AG09319 (cell line): ENCODE measurements at regions not wholly inside any gene's neighbourhood (a gene's known extent, or its start where the extent isn't known, plus 50 kb on each side); places are given as distances from the start of the nearest gene placed in this dataset.
A peak's percentile ranks its signal among the peaks of the same experiment; 100 is the strongest.

Source experiments
- DNase-seq: peaks from one replicate; pipeline ENCODE4 v3.0.0-alpha.2; 2010; ENCODE audit warnings: low read depth; ENCODE audit errors: extremely low read depth
- CTCF ChIP-seq: IDR thresholded peaks from 2 replicates; pipeline ENCODE4 v1.5.1; 2011; ENCODE audit warnings: low read depth, mild to moderate bottlenecking, inconsistent platforms, low read length, moderate library complexity

DNA sequence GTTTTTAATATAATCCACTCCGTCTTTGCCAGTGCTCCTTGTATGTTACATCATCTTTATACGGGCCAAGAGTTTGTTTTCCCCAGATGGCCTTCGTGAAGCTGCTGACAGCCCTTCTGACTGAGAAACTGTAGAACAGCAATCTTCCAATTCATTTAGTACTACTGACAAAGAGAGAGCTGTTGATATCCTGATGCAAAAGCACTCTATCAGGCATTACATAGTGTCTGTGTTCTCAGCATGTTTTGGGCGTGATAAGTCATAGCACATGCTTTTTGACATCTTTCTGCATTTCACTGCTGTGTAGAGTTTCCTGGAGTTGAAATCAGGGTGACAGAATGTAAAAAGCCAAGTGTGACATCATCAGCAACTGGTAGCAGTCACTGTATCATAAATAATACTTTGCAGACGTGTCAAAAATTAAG is 746.3 kb upstream of the FAM241A start:
- no peak for TF ChIP-seq CTCF
- no peak for DNase-seq

GRCh38 chr4:111399623-111400022 is 745.6 kb upstream of the FAM241A start:
- no peak for DNase-seq
- no peak for TF ChIP-seq CTCF

DNA sequence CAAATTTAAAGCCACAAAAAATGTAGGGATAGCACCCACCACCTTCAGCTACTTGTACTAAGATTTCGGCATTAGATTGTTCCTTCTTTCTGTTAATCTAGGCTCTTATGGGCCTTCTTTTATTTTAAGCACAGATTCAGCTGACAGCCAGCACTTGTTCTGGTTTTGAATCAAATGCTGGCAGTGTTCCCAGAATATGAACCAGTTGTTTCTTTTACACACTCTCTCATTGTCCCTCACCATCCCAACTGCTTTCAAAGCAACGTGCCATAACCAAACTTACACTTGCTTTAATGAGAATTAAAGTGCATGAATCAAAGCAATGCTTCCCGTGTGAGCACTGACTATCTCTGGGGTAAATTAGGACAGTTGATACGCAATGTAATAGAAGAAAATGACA is 744.5 kb upstream of the FAM241A start:
- DNase-seq = peak; percentile 44
- TF ChIP-seq CTCF = no peak

DNA sequence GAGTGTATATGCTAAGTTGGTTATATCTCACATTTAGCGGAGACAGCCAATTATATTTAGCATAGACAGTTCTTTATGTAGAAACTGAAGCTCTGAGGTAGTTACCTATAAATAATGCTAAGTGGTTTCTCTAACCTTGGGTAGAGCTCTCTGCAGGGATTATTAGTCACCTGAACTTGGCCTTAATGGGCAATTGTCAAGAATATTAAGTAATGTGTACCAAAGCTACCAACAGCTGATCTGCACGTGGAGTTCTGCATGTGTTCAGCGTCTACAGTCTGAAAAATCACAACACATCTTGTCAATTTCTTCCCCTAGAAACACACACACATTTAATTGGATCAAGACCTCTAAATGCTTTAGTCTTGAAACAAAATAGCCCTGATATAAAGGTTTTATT is 740.6 kb upstream of the FAM241A start:
- TF ChIP-seq CTCF = no peak
- DNase-seq = no peak

- no peak for DNase-seq
- TF ChIP-seq CTCF = no peak
Measured at GRCh38 chr4:111405989-111406388, 739.3 kb upstream of the FAM241A start.

GRCh38 chr4:111410571-111410970 is 734.7 kb upstream of the FAM241A start:
- DNase-seq = no peak
- TF ChIP-seq CTCF = no peak

DNA sequence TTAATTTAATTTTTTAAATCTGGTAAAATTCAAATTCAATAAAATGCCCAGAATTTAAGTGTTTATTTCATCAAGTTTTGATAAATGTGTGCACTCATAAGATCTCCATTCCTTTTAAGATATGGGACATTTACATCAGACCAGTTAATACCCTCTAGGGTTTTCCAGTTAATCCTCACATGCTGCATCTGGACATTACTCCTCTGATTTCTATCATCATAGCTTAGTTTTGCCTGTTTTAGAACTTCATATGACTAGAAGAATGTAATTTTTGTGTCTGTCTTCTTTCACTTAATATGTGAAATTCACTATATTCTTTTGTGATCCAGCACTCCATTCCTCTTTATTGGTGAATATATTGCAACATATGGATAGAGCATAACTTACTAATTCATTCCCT is 727.7 kb upstream of the FAM241A start:
- no peak for TF ChIP-seq CTCF
- no peak for DNase-seq
